ENCODE measurements at regions not wholly inside any gene's neighbourhood (a gene's known extent, or its start where the extent isn't known, plus 50 kb on each side); places are given as distances from the start of the nearest gene placed in this dataset.

DNA sequence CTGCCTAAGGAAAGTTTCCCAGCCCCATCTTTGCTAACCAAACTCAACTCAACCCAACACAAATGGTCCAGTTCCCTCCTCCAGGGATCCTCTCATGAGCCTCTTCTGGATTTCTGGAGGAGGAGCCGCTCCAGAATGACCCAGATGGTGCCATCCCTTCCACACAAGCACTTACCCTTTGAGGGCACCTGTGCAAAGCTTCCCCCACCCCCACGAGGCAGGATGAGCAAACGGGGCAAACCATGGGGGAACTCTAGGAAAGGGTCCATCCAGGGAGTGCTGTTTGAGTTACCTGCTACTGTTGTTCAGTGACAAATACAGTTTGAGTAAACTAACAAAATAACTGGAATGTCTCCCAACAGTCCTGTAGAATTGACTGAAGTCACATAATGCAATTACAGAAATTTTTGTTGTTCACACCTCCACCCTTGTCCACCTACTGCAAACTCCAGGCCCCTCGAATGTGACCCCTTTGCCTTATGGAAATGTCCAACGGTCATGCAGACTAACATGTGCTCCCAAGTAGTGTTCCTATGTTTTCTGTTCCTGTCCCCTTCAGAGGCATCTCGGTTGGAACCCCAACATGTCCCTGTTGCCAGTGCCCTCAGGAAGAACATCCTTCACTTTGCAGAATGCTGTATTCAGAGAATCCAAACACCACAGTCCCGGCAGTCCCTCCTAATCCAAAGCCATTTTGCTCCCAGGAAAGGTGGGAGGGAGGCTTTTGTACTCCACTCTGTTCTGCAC lies 160.1 kb downstream of the RRAGC start:
- TF ChIP-seq RARB (CRISPR knock-in tag; IDR thresholded peaks at IDR 0.05), result no peak
- TF ChIP-seq, protein P1, sequence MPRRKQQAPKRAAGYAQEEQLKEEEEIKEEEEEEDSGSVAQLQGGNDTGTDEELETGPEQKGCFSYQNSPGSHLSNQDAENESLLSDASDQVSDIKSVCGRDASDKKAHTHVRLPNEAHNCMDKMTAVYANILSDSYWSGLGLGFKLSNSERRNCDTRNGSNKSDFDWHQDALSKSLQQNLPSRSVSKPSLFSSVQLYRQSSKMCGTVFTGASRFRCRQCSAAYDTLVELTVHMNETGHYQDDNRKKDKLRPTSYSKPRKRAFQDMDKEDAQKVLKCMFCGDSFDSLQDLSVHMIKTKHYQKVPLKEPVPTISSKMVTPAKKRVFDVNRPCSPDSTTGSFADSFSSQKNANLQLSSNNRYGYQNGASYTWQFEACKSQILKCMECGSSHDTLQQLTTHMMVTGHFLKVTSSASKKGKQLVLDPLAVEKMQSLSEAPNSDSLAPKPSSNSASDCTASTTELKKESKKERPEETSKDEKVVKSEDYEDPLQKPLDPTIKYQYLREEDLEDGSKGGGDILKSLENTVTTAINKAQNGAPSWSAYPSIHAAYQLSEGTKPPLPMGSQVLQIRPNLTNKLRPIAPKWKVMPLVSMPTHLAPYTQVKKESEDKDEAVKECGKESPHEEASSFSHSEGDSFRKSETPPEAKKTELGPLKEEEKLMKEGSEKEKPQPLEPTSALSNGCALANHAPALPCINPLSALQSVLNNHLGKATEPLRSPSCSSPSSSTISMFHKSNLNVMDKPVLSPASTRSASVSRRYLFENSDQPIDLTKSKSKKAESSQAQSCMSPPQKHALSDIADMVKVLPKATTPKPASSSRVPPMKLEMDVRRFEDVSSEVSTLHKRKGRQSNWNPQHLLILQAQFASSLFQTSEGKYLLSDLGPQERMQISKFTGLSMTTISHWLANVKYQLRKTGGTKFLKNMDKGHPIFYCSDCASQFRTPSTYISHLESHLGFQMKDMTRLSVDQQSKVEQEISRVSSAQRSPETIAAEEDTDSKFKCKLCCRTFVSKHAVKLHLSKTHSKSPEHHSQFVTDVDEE (CRISPR knock-in tag; IDR thresholded peaks at IDR 0.05), result no peak
- no peak for TF ChIP-seq ISL1 (CRISPR knock-in tag; IDR thresholded peaks at IDR 0.05)
- TF ChIP-seq ZFP3 (CRISPR knock-in tag; IDR thresholded peaks at IDR 0.05), result no peak
- TF ChIP-seq OSR1 (CRISPR knock-in tag; IDR thresholded peaks at IDR 0.05), result no peak
- TF ChIP-seq TCF4 (CRISPR knock-in tag; IDR thresholded peaks at IDR 0.05; ENCODE audit: borderline replicate concordance), result no peak
- ATAC-seq, result no peak

DNA sequence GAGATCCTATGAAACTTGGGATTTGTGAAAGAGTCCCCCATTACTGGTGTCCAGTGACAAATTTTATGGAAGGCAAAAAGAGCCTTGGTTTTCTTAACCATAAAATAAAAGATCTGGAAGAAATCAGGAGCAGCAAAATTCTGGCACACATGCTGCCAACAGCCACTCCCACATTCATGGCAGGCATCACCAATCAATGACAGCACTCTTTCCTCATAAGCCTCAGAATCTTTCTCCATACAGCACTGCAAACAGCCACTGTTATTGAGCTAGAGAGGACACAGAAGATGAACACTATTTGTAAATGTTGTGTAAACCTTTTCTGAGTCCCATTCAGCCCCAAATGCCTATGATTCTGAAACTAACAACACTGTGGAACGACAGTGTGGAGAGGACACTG lies 162.2 kb downstream of the RRAGC start:
- TF ChIP-seq TCF4 (CRISPR knock-in tag; IDR thresholded peaks at IDR 0.05; ENCODE audit: borderline replicate concordance) (no peak), ISL1 (CRISPR knock-in tag; IDR thresholded peaks at IDR 0.05) (no peak), ZNF8 (CRISPR knock-in tag; IDR thresholded peaks at IDR 0.05) (no peak), ARNTL (CRISPR knock-in tag; IDR thresholded peaks at IDR 0.05; ENCODE audit: borderline replicate concordance, low read depth) (no peak), ZNF70 (CRISPR knock-in tag; IDR thresholded peaks at IDR 0.05) (no peak), SNAI2 (CRISPR knock-in tag; IDR thresholded peaks at IDR 0.05) (no peak), GLIS3 (CRISPR knock-in tag; IDR thresholded peaks at IDR 0.05) (no peak), ESRRG (CRISPR knock-in tag; IDR thresholded peaks at IDR 0.05) (no peak)
- TF ChIP-seq, protein P2, sequence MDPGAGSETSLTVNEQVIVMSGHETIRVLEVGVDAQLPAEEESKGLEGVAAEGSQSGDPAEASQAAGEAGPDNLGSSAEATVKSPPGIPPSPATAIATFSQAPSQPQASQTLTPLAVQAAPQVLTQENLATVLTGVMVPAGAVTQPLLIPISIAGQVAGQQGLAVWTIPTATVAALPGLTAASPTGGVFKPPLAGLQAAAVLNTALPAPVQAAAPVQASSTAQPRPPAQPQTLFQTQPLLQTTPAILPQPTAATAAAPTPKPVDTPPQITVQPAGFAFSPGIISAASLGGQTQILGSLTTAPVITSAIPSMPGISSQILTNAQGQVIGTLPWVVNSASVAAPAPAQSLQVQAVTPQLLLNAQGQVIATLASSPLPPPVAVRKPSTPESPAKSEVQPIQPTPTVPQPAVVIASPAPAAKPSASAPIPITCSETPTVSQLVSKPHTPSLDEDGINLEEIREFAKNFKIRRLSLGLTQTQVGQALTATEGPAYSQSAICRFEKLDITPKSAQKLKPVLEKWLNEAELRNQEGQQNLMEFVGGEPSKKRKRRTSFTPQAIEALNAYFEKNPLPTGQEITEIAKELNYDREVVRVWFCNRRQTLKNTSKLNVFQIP (CRISPR knock-in tag; IDR thresholded peaks at IDR 0.05; ENCODE audit: borderline replicate concordance, low read depth), result no peak
- TF ChIP-seq, protein P3, sequence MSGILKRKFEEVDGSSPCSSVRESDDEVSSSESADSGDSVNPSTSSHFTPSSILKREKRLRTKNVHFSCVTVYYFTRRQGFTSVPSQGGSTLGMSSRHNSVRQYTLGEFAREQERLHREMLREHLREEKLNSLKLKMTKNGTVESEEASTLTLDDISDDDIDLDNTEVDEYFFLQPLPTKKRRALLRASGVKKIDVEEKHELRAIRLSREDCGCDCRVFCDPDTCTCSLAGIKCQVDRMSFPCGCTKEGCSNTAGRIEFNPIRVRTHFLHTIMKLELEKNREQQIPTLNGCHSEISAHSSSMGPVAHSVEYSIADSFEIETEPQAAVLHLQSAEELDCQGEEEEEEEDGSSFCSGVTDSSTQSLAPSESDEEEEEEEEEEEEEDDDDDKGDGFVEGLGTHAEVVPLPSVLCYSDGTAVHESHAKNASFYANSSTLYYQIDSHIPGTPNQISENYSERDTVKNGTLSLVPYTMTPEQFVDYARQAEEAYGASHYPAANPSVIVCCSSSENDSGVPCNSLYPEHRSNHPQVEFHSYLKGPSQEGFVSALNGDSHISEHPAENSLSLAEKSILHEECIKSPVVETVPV (CRISPR knock-in tag; IDR thresholded peaks at IDR 0.05), result no peak
- TF ChIP-seq, protein P4, sequence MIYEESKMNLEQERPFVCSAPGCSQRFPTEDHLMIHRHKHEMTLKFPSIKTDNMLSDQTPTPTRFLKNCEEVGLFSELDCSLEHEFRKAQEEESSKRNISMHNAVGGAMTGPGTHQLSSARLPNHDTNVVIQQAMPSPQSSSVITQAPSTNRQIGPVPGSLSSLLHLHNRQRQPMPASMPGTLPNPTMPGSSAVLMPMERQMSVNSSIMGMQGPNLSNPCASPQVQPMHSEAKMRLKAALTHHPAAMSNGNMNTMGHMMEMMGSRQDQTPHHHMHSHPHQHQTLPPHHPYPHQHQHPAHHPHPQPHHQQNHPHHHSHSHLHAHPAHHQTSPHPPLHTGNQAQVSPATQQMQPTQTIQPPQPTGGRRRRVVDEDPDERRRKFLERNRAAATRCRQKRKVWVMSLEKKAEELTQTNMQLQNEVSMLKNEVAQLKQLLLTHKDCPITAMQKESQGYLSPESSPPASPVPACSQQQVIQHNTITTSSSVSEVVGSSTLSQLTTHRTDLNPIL (CRISPR knock-in tag; IDR thresholded peaks at IDR 0.05; ENCODE audit: low read depth), result no peak
- ATAC-seq, result no peak

DNA sequence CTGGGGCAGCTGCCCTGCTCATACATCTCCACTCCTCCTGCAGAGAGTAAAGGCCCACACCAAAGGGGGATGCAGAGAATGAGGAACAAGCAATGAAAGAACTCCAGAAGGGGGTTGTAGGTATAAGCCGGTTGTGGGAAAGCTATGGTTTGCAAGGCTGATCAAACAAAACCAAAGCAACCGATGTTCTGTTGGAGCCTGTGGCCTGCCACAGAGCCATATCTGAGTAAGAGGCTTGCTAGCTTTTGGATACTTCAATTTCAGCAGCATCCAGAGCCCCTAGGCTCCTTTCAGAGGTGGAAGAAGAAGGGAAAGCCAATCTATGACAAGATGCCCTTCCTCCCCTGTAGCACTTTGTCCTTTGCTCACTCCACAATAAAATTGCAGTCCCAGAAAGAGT lies 163.2 kb downstream of the RRAGC start:
- ATAC-seq, result no peak
- no peak for TF ChIP-seq ZNF565 (CRISPR knock-in tag; conservative IDR thresholded peaks at IDR 0.05; ENCODE audit: low read depth)
- no peak for TF ChIP-seq GLIS3 (CRISPR knock-in tag; IDR thresholded peaks at IDR 0.05)
- TF ChIP-seq RARB (CRISPR knock-in tag; IDR thresholded peaks at IDR 0.05), result no peak
- TF ChIP-seq, protein P5, sequence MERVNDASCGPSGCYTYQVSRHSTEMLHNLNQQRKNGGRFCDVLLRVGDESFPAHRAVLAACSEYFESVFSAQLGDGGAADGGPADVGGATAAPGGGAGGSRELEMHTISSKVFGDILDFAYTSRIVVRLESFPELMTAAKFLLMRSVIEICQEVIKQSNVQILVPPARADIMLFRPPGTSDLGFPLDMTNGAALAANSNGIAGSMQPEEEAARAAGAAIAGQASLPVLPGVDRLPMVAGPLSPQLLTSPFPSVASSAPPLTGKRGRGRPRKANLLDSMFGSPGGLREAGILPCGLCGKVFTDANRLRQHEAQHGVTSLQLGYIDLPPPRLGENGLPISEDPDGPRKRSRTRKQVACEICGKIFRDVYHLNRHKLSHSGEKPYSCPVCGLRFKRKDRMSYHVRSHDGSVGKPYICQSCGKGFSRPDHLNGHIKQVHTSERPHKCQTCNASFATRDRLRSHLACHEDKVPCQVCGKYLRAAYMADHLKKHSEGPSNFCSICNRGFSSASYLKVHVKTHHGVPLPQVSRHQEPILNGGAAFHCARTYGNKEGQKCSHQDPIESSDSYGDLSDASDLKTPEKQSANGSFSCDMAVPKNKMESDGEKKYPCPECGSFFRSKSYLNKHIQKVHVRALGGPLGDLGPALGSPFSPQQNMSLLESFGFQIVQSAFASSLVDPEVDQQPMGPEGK (CRISPR knock-in tag; IDR thresholded peaks at IDR 0.05; ENCODE audit: borderline replicate concordance), result no peak
- no peak for TF ChIP-seq ZC3H10 (CRISPR knock-in tag; IDR thresholded peaks at IDR 0.05)
- TF ChIP-seq, protein P3 (CRISPR knock-in tag; IDR thresholded peaks at IDR 0.05), result no peak
- no peak for TF ChIP-seq ESRRG (CRISPR knock-in tag; IDR thresholded peaks at IDR 0.05)
- TF ChIP-seq, protein P2 (CRISPR knock-in tag; IDR thresholded peaks at IDR 0.05; ENCODE audit: borderline replicate concordance, low read depth), result no peak
- no peak for TF ChIP-seq ISL1 (CRISPR knock-in tag; IDR thresholded peaks at IDR 0.05)
- TF ChIP-seq SNAI2 (CRISPR knock-in tag; IDR thresholded peaks at IDR 0.05), result no peak
- TF ChIP-seq ZFP3 (CRISPR knock-in tag; IDR thresholded peaks at IDR 0.05), result no peak
- no peak for TF ChIP-seq ZFP30 (CRISPR knock-in tag; IDR thresholded peaks at IDR 0.05)
- no peak for TF ChIP-seq OSR1 (CRISPR knock-in tag; IDR thresholded peaks at IDR 0.05)

Measured in SK-N-SH treated with all-trans-retinoic acid at 6 μM for 48 hours (cell line).